Effector CD4-positive, alpha-beta T cell (primary cell): ENCODE measurements at regions not wholly inside any gene's neighbourhood (a gene's known extent, or its start where the extent isn't known, plus 50 kb on each side); places are given as distances from the start of the nearest gene placed in this dataset.
"Not testable (repeated sequence)": the region's sequence is repeated elsewhere in the genome, so short reads cannot be mapped to it uniquely, and the experiment has no call there.

Experiments used
- DNase-seq: peaks from one replicate; pipeline ENCODE4 v3.0.0-alpha.2; 2020

DNA sequence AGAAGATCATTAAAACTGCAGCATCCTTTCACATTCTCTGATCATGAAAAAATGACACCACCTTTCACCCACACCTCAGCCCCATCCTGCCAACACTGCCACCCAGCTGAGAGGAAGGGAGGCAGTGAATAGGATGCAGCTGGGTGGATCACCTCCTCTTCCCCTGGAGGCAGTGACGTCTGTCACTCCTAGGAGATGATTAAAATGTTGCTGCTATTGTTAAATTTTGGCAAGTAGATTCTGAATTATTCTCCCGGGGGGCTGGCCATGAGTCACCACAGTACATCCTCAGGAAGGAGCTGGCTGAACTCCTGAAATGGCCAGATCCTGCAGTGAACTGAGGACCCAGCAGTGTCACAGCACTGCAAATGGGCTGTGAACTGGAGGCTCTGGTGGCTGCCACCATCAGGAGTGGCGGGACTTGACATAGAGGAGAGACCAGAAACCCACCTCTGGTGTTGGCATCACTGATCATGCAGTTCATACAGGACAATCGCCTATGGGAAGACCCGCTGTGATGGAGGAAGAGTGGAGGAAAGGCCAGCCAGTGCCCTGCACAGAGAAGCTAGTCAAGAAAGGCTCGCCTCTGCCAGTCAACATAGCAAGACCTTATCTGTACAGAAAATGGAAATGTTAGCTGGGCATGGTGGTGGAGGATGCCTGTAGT is 199.1 kb downstream of the FAM43A start:
- no peak for DNase-seq

- DNase-seq = no peak
Observed at GRCh38 chr3:194885766-194886165, 200.1 kb downstream of the FAM43A start.

GRCh38 chr3:194886836-194887235 is 201.2 kb downstream of the FAM43A start:
- DNase-seq = no peak

DNA sequence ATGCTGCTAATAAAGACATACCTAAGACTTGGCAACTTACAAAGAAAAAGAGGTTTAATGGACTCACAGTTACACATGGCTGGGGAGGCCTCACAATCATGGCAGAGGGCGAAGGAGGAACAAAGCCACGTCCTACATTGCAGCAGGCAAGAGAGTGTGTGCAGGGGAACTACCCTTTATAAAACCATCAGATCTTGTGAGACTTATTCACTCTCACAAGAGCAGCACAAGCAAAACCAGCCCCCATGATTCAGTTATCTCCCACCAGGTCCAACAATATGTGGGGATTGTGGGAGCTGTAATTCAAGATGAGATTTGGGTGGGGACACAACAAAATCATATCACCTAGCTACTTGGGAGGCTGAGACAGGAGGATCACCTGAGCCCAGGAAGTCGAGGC is 202.4 kb downstream of the FAM43A start:
- not testable (repeated sequence) for DNase-seq

DNA sequence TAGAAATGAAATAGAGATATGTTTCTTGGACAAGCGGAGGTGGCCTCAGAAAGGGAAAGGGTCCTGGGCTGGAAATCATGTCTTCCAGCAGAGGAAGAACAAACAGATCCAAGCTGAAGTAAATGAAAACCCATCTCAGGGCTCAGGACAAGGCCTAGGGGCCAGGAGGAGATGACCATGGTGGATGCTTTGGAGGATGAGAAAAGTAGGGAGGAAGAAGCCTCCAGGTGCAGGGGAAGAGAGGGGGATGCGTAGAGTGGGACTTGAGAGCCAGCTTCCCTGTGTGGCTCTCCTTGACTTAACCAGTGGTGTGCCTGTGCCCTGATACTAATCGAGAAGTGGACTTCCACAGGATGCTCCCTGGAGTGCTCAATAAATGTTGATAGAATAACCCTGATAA is 203.2 kb downstream of the FAM43A start:
- DNase-seq = no peak

DNA sequence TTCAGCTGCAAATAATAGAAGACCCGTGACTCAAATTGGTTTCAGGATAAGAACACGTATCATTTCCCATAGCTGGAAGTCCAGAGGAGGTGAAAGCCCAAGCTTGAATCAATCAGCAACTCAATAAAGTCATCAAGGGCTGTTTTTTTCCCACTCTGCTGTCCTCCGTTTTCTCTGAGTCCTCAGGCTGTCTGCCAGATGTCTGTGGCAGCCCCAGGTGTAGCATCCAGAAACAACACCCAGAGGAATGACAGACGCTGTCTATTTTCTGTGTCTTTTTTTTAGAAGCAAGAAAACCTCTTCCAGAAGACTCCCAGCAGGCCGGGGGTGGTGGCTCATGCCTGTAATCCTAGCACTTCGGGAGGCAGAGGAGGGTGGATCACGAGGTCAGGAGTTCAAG is 204.4 kb downstream of the FAM43A start:
- DNase-seq = no peak

GRCh38 chr3:194893121-194893987 is 207.7 kb downstream of the FAM43A start:
- no peak for DNase-seq

GRCh38 chr3:194894538-194894937 is 208.9 kb downstream of the FAM43A start:
- no peak for DNase-seq

- DNase-seq = no peak
Observed at GRCh38 chr3:194900854-194901522, 215.3 kb downstream of the FAM43A start.

DNA sequence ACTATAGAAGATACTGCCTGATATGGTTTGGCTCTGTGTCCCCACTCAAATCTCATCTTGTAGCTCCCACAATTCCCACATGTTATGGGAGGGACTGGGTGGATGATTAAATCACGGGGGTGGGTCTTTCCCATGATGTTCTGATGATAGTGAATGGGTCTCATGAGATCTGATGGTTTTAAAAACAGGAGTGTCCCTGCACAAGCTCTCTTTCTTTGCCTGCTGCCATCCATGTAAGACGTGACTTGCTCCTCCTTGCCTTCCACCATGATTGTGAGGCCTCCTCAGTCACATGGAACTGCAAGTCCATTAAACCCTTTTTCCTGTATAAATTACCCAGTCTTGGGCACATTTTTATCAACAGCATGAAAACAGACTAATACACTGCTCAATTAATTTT is 217.8 kb downstream of the FAM43A start:
- not testable (repeated sequence) for DNase-seq

DNA sequence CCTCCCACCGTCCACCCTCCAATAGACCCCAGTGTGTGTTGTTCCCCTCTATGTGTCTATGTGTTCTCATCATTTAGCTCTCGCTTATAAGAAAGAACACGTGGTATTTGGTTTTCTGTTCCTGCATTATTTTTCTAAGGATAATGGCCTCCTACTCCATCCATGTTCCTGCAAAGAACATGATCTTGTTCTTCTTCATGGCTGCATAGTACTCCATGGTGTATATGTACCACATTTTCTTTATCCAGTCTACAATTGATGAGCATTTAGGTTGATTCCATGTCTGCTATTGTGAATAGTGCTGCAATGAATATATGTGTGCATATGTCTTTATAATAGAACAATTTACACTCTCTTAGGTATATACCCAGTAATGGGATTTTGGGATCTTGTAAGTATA is 219.3 kb downstream of the FAM43A start:
- not testable (repeated sequence) for DNase-seq

DNA sequence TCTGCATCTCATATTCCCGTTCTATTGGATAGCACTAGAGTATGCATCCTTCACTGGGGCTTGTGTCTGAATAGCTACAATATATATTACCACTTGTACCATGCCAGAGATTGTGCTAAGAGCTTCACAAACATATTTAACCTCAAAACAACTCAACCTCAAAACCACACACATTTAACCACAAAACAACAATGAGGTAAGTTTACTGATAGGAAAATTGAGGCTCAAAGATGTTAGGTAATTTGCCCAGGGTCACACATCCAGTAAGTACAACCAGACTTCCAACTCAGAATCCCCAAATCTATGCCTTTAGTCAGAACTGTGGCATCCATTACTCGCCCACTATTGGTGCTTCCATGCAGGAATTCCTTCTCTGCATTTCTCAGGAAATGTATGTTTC is 220.0 kb downstream of the FAM43A start:
- DNase-seq = no peak

DNA sequence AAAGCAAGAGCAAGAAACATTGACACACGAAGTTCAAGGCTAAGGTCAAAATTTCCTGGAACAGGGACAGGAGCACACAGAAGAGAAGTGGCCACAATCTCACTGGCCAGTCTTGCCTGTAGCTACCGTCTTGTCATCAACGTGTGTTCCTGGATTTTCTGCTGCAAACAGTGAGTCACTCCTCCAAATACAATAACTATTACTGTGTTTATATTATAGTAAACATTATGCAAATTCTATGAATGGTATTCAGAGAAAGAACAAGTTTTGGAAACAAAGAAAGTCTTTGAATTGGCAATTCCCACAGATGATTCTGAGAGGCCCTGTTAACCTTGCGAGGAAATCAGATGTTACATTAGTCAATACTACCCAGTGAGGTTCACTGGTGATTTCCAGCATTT is 220.5 kb downstream of the FAM43A start:
- DNase-seq = no peak

GRCh38 chr3:194906970-194907629 is 221.4 kb downstream of the FAM43A start:
- DNase-seq = no peak

- no peak for DNase-seq
Observed at GRCh38 chr3:194907811-194908210, 222.1 kb downstream of the FAM43A start.

GRCh38 chr3:194908496-194908895 is 222.8 kb downstream of the FAM43A start:
- DNase-seq = no peak

DNA sequence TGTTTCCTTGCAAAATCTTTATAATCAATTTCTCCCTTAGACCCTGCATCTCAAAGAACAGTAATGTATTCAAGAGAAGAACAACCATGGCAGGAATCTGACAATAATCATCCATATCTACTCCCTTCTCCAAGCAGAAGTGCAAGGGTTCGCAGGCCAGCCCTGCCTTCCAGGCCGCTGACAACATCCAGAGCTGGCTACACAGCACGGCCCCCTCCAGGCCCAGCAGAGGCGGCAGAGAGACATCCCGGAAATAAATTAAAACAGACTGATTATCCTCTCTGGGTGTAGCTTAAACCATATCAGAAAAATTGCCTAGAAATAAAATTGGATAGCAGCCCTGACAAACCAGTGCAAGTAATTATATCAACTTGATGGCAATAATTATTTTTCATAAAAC is 223.3 kb downstream of the FAM43A start:
- no peak for DNase-seq

- DNase-seq = no peak
Observed at GRCh38 chr3:194910414-194910984, 224.8 kb downstream of the FAM43A start.

GRCh38 chr3:194913316-194913715 is 227.6 kb downstream of the FAM43A start:
- no peak for DNase-seq

GRCh38 chr3:194924889-194925288 is 239.2 kb downstream of the FAM43A start:
- DNase-seq = not testable (repeated sequence)

DNA sequence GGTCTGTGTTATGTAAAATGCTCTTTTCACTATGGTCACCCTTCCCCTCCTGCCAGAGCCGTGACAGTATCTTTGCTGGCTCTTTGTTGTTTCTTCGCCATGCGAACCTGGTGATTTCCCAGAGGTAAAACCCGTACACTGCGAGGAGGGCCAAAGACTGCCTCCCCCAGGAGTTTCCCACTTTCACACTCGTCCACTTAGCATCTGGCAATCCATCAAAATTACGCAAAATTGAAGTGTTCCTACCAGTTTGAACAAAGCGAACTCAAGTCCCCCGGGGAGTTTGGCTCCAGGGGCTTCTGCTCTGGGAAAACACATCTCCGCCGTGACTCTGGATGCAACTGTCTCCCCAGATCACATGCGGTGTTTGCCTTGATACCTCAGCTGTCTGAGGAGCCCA is 239.9 kb downstream of the FAM43A start:
- no peak for DNase-seq

GRCh38 chr3:194928227-194928626 is 242.5 kb downstream of the FAM43A start:
- DNase-seq = no peak
